ENCODE measurements at regions not wholly inside any gene's neighbourhood (a gene's known extent, or its start where the extent isn't known, plus 50 kb on each side); places are given as distances from the start of the nearest gene placed in this dataset.

DNA sequence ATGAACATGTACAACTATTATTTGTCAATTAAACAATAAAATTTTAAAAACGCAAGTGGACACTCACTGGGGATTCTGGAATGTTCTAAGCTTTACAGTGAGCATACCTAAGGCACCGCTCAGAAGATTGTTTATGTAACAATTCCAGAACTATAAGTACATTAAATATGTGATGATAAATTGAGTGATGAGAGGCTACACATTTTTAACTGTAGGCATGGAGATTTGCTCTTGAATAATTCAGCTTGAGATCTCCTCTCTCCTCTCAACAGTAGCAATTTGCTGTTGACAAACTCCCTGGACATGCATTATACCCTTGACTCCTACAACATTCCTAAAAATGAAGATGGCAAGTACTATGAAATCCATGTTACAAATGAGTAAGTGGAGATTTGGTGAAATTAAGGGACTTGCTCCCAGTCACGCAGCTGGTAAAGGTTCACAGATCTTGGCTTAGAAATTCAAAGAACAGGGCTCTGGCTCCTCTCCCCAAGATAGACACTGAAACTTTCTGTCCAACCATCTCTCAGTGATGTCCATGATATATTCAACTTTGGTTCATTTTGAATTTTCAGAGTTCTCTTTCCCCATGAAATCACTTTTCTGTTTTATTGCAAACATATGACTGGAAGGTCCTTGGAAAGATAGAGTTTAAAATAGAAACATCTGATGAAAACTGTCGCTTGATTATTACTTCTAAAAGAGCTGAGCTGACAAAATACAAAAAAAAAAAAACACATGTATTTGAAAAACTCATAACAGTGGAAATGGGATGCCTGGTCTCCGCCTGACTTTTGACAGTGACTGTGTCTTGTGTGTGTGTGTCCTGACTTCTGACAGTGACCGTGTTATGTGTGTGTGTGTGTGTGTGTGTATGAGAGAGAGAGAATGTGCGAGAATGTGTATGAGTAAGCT is 488.3 kb downstream of the TNS3 start:
- H3K36me3 ChIP-seq = no peaks in the 10 kb centered on the region
- H3K9me3 ChIP-seq (replicated peaks in 1 of 11) = no peaks in the 10 kb centered on the region
- no peaks in the 10 kb centered on the region for H4K20me1 ChIP-seq
- no peaks in the 10 kb centered on the region for H3K27me3 ChIP-seq
- H3K4me2 ChIP-seq = no peak overlapping the region
- H3K9ac ChIP-seq = no peak overlapping the region
- no peak for TF ChIP-seq Cebpa-rat (IDR thresholded peaks at IDR 0.05)
- H3K4me3 ChIP-seq = no peak overlapping the region
- H3K27ac ChIP-seq = no peak overlapping the region
- peaks cover 0 to 2% (median under 1%) of the 10 kb centered on the region in 10 experiments; a peak in 4 of 20 replicates for H3K4me1 ChIP-seq

DNA sequence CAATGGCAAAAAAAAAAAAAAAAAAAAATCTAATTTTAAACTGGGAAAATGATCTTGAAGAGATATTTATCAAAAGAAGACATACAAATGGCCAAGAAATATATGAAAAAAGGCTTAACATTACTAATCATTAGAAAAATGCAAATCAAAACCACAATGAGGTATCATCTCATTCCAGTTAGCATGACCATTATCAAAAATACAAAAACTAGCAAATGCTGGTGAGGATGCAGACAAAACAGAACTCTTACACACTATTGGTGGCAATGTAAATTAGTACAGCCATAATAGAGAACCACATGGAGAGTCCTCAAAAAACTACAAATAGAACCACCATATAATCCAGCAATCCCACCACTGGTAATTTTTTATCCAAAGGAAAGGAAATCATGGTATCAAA is 489.6 kb downstream of the TNS3 start:
- no peak overlapping the region for H3K4me3 ChIP-seq
- no peak for TF ChIP-seq Cebpa-rat (IDR thresholded peaks at IDR 0.05)
- no peaks in the 10 kb centered on the region for H3K27me3 ChIP-seq
- peaks cover 0 to 13% (median 10%) of the 10 kb centered on the region in 10 experiments; a peak in 7 of 20 replicates for H3K4me1 ChIP-seq
- H3K36me3 ChIP-seq = no peaks in the 10 kb centered on the region
- H4K20me1 ChIP-seq = no peaks in the 10 kb centered on the region
- no peak overlapping the region for H3K9ac ChIP-seq
- no peak overlapping the region for H3K4me2 ChIP-seq
- no peaks in the 10 kb centered on the region for H3K9me3 ChIP-seq (replicated peaks in 1 of 11)
- no peak overlapping the region for H3K27ac ChIP-seq

DNA sequence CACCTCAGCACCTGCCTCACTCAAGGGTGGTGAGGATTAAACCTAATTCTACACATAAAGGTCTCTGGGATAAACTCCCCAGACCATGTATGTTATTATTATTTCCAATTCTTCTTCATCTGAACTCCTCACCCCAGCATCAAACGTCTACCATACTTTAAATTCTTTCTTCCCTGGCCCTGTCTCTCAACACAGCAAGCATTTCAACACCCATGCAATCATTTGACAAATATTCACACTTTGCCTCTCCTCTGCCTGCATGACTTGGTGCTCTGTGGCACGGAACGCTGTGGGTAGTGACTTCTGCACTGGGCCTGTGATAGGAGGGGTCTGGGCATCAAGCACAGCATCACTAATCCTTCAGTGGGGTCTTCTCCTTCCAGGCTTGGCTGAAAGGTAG is 490.8 kb downstream of the TNS3 start:
- Histone ChIP-seq H3K27ac (no peak overlapping the region), H3K27me3 (no peaks in the 10 kb centered on the region), H3K4me3 (no peak overlapping the region), H3K9me3 (replicated peaks in 1 of 11) (no peaks in the 10 kb centered on the region), H3K36me3 (no peaks in the 10 kb centered on the region), H3K9ac (no peak overlapping the region), H4K20me1 (no peaks in the 10 kb centered on the region), H3K4me1 (peaks cover 0 to 21% (median 13%) of the 10 kb centered on the region in 10 experiments; a peak in 11 of 20 replicates), H3K4me2 (no peak overlapping the region)
- no peak for TF ChIP-seq Cebpa-rat (IDR thresholded peaks at IDR 0.05)

DNA sequence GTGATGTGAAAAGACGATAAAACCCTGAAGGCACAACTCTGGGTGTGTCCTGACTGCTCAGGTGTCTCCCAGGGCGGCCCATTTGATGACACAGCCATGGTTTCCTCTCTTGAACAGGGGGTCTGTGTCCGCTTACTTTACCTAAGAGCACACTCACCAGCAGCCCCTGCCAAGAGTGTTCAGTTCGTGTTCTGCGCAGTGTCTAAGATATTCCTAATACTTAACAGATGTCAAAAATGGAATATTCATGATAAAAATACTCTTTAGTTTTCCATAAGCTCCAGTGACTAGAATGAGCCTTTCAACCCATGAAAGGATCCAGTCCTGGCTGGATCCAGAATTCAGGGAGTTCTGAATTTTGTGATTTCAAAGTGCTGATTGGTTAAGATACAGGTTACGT is 492.4 kb downstream of the TNS3 start:
- Histone ChIP-seq H3K9ac (no peak overlapping the region), H4K20me1 (no peaks in the 10 kb centered on the region), H3K27me3 (no peaks in the 10 kb centered on the region), H3K27ac (no peak overlapping the region), H3K4me1 (peaks cover 0 to 24% (median 14%) of the 10 kb centered on the region in 10 experiments; a peak in 11 of 20 replicates), H3K36me3 (no peaks in the 10 kb centered on the region), H3K9me3 (replicated peaks in 1 of 11) (no peaks in the 10 kb centered on the region), H3K4me2 (no peak overlapping the region), H3K4me3 (no peak overlapping the region)
- no peak for TF ChIP-seq Cebpa-rat (IDR thresholded peaks at IDR 0.05)

DNA sequence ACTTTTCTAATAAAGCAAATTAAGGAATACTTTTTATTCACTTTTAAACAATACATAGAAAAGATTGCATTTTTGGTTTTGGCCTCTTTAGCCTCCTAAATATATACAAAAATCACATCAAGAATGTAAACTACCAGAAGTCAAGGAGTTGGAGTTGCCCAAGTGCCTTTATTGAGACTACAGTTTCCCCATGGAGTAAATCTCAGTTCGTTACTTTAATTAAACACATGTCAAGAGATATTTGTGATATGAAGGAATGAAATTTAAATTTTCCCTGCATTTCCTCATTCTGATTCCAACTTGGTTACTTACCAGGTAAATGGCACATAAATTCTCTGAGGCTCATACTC is 492.9 kb downstream of the TNS3 start:
- H3K4me1 ChIP-seq = peaks cover 0 to 24% (median 14%) of the 10 kb centered on the region in 10 experiments; a peak in 11 of 20 replicates
- no peaks in the 10 kb centered on the region for H3K36me3 ChIP-seq
- no peak overlapping the region for H3K27ac ChIP-seq
- H3K4me2 ChIP-seq = no peak overlapping the region; a peak in 1 of 22 replicates
- no peaks in the 10 kb centered on the region for H4K20me1 ChIP-seq
- no peak overlapping the region for H3K4me3 ChIP-seq
- no peak overlapping the region for H3K9ac ChIP-seq
- H3K9me3 ChIP-seq (replicated peaks in 1 of 11) = no peaks in the 10 kb centered on the region
- H3K27me3 ChIP-seq = no peaks in the 10 kb centered on the region
- TF ChIP-seq Cebpa-rat (IDR thresholded peaks at IDR 0.05) = no peak

DNA sequence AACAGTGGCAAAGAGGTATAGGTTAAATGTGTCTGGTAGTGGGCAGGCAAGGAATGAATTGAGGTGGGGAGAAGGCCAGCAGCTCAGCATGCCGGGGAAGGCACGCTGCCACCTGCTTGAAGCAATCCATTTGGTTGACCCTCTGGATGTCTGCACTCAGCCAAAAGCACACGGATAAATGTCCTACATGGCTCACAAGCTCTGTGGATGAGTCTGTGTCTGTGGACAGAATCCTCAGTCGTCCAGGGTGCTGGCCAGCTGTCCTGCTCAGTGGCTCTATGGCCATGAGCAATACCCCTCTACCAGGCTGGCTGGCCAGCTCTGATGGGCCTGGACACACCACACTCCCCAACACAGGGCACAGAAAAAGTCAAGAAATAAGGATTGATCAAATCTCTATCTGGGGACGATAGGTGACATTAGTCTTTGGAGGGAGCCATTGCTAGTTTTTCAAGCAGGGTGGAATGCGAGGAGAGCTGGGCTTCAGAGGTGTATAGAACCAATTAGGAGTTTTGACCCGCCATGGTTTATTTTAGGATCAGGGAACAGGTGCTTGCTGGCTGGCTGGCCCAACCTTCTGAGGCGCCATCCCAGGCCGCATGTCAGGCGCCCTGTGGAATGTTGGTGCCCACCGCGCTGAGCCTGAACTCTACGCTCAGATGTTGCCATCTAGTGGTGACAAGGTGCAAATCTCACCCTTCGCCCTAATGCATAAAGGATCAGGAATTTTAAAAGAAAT is 493.4 kb downstream of the TNS3 start:
- H3K4me2 ChIP-seq = peak overlapping the region in 9 of 11 experiments; percentile 2 to 63 (median 18); a peak in 9 of 22 replicates
- H3K9me3 ChIP-seq (replicated peaks in 1 of 11) = no peaks in the 10 kb centered on the region
- peaks cover 0 to 24% (median 14%) of the 10 kb centered on the region in 10 experiments; a peak in 11 of 20 replicates for H3K4me1 ChIP-seq
- H3K9ac ChIP-seq = no peak overlapping the region
- H3K36me3 ChIP-seq = no peaks in the 10 kb centered on the region
- no peaks in the 10 kb centered on the region for H3K27me3 ChIP-seq
- TF ChIP-seq Cebpa-rat (IDR thresholded peaks at IDR 0.05) = no peak
- H4K20me1 ChIP-seq = no peaks in the 10 kb centered on the region
- H3K4me3 ChIP-seq = no peak overlapping the region
- peak overlapping the region in 2 of 11 experiments; percentile 4 to 28; a peak in 2 of 22 replicates for H3K27ac ChIP-seq

DNA sequence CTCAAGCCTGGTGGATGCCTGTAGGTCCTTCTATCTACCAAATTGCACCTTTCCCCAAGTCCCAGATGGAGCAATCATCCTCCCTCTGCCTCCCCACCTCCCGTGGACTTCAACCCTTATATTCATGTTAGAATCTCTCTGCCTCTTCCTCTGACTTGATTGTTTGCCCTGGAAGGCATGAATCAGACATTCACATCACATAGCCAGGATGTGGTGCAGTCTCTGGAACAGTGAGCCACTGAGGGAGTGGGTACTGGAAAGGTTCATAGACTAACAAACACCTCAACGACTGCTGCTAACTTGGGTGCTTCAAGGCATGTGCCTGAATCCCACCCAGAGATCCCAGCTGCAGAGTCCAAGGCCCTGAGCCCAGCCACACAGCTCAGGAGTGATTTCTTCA is 494.0 kb downstream of the TNS3 start:
- peak overlapping the region in 5 of 11 experiments; percentile 3 to 26 (median 13); a peak in 2 of 22 replicates for H3K4me2 ChIP-seq
- H3K27ac ChIP-seq = peak overlapping the region in 3 of 11 experiments; percentile 4 to 28 (median 22); a peak in 3 of 22 replicates
- peaks cover 0 to 24% (median 14%) of the 10 kb centered on the region in 10 experiments; a peak in 11 of 20 replicates for H3K4me1 ChIP-seq
- H3K36me3 ChIP-seq = no peaks in the 10 kb centered on the region
- H3K27me3 ChIP-seq = no peaks in the 10 kb centered on the region
- no peak for TF ChIP-seq Cebpa-rat (IDR thresholded peaks at IDR 0.05)
- H3K9me3 ChIP-seq (replicated peaks in 1 of 11) = no peaks in the 10 kb centered on the region
- H3K9ac ChIP-seq = no peak overlapping the region
- H3K4me3 ChIP-seq = no peak overlapping the region
- H4K20me1 ChIP-seq = no peaks in the 10 kb centered on the region

DNA sequence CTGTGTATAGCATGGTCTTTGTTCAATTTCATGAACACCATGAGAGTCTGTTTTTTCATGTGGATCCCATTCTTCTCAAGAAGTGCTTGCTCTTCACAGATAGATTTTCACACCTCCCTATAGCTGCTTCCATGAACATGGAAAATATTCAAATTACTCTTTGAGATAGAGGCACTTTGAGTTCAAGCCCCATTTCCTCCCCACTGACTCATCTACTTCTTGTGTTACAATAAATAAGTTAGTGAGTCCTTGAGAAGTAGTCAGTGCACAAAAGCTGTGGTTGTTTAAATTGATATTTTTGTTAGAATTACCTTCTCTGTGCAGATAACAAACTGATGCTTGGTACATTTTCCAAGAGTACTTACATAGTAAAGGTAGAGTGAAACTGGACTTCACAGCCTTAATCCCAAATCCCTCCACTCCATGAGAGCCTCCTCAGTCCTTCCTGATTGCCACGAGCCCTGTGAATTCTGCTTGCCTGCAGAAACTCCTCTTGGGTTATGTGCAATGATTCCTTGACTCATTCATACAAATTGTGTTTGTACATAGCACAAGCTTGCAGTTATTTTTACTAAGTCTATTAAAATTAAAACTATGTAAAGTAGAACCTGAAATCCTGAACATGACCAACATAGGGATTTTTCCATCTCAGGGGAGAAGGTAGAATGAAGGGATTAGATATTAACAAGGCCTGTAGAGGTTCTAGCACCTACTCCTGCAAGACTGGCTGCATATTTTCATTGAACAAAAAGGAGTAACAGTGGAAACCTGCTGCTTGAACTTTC is 496.2 kb downstream of the TNS3 start:
- TF ChIP-seq Cebpa-rat (IDR thresholded peaks at IDR 0.05) = no peak
- Histone ChIP-seq H3K27ac (no peak overlapping the region), H3K4me1 (peaks cover 0 to 24% (median 14%) of the 10 kb centered on the region in 10 experiments; a peak in 11 of 20 replicates), H3K36me3 (no peaks in the 10 kb centered on the region), H3K9me3 (replicated peaks in 1 of 11) (no peaks in the 10 kb centered on the region), H3K4me2 (peak overlapping the region in 6 of 11 experiments; percentile 20 to 62 (median 42); a peak in 7 of 22 replicates), H3K9ac (no peak overlapping the region), H4K20me1 (no peaks in the 10 kb centered on the region), H3K4me3 (no peak overlapping the region), H3K27me3 (no peaks in the 10 kb centered on the region)
